Activated CD4-positive, alpha-beta T cell treated with anti-CD3 and anti-CD28 coated beads, Interleukin-2, amount 50 U/mL, for 4 hours (primary cell): ENCODE measurements at regions not wholly inside any gene's neighbourhood (a gene's known extent, or its start where the extent isn't known, plus 50 kb on each side); places are given as distances from the start of the nearest gene placed in this dataset.

Source experiments
- DNase-seq, 2 experiments: peaks; one replicate each; pipeline ENCODE4 v3.0.0-alpha.2; 2020

DNA sequence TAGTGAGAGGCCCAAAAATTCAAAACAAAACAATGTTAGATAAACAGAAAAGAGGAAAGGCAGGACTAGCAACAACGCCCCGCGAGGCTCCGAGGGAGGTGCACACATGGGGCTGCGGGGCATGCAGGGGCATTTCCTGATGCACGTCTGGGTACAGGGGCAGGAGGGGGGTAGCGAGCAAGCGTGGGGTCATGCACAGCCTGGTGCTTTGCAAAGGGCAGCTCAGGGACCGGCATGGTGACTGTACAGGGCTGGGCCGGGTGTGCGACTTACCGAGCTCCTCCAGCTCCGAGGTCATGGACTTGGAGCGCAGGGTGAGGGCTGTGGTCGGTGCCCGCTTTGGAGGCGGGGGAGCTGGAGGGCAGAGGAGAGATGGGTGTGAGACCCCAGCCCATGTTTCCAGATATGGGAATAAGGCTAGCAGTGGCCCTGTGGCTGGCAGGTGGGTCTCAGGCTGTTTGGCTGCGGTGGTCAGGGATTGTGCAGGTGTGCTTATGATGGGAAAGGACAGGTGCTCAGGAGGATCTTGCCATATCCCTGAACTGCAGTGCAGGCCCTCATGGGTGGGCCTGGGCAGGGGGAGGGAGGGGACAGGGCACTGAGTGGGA is 103.7 kb downstream of the CTTN start:
- DNase-seq = no peak

GRCh38 chr11:70502677-70503467 is 104.5 kb downstream of the CTTN start:
- no peak for DNase-seq

DNA sequence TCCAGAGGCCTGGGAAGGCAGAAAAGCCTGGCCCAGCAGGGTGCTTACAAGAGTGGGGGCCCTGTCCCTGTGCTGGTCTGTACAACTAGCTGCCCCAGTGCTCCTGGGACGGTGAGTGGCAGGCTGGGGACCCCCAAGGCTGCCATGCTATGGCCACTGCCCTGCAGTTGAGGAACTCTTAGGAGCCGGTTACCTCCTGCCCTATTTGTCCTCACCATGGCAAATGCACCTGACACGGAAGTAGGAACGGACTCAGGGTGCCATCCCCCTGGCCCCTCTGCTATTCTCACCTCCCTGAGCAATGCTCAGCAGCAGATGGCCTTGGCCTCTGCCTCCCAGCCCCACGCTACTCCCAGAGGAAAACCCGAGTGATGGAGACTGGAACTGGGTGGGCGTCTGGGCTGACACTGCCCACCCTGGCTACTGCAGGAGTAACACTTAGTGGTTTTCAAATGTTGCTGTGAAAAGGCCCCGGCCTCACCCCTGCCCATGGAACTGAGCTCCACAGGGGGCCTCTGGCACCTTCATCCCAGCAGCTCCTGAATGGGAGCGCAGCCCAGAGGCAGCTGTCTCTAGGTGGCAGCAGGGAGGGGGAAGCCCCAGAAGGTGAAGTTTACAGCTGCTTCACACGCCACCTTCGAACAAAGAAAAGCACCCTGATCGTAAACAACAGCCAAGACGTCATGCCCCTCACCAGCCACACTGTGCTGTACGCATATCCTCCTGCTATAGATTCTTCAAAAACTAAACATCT is 105.3 kb downstream of the CTTN start:
- DNase-seq = no peak

GRCh38 chr11:70504246-70505020 is 106.1 kb downstream of the CTTN start:
- DNase-seq = no peak

GRCh38 chr11:70505331-70505731 is 107.0 kb downstream of the CTTN start:
- no peak for DNase-seq

- no peak for DNase-seq
Observed at GRCh38 chr11:70505761-70506657, 107.7 kb downstream of the CTTN start.

- no peak for DNase-seq
Observed at GRCh38 chr11:70506658-70506970, 108.3 kb downstream of the CTTN start.

DNA sequence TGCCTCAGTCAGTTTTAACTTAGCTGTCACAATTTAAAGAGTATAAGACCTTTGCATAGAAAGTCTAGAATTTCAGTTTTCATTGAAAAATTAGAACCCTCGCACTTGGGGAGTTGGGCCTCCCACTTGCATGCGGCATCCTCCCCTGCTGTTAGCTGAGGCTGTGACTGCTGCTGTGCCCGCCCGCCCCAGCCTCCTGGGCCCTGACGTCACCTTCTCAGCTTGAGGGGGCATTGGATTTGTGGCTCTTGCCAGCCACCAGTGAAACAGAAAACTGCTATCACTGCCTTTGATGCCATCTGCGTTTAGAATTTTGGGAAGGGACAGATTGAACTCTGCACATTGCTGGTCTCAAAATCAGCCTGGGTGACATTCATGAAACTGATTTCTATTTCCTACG is 108.7 kb downstream of the CTTN start:
- DNase-seq = no peak

GRCh38 chr11:70507466-70508230 is 109.3 kb downstream of the CTTN start:
- no peak for DNase-seq

DNA sequence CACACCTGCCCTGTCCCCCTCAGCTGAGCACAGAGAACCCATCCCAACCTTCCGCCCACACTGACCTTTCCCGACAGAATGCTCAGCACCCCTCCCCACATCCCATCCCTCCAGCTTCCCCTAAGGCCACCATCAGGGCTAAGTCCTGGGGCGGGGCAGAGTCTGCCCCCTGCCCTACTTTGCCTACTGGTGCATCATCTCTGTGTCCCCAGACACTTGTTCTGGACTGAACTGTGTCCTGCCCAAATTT is 109.8 kb downstream of the CTTN start:
- DNase-seq = no peak

GRCh38 chr11:70509476-70509875 is 111.1 kb downstream of the CTTN start:
- no peak for DNase-seq

DNA sequence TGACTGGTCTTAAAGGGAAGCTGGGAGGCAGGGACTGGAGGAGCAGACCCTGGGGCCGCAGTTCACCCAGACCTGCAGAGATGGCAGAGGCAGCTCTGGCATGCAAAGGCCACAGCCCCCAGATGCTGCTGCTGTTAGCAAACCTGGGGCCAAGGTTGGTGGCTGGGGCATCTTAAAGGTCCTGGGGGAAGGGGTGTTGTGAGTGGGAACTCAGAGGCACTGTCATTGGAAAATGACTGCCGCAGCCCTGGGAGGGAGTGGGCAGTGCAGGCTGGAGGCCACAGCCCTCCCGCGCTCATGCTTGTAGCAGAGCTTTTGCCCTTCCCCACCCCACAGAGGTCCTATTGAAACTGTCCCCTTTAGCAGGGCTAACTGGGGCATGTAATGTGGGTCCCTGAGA is 111.8 kb downstream of the CTTN start:
- DNase-seq = no peak

DNA sequence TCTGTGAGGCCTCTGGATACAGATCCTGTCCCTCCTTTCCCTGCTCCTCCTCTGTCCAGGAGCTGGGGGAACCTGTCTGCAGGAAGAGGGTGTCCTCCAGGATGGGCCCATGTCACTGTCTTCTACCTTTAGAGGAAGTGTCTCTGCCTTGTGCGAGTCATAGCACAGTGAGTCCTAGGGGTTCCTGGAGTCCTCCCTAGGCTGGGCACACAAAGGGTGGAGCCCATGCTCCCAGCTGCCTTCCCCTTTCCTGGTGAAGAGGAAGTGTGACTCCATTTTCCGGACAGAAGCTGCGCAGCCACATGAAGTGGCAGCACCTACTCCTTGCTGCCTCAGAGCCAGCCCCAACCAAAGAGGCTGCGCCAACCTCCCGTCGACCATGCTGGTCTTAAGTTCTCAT is 112.2 kb downstream of the CTTN start:
- no peak for DNase-seq

DNA sequence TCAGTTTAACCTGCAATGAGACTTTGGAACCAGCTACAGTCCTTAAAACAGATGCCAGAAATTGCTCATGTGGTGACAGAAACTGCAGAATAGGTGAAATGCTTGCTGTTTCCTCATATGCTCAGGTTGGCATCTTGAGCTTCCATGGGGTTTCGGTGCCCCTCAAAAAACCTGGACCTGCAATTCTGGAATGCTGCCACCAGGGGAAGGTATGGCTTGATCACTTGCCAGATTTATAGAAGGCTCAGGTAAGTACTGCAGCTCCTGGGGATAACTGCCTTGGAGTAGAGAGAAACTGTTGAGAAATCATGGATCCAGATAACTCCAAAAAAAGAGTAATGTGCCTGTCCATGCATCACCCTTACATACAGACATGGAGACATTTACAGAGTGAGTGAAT is 113.0 kb downstream of the CTTN start:
- no peak for DNase-seq

GRCh38 chr11:70512716-70513115 is 114.4 kb downstream of the CTTN start:
- DNase-seq = no peak

DNA sequence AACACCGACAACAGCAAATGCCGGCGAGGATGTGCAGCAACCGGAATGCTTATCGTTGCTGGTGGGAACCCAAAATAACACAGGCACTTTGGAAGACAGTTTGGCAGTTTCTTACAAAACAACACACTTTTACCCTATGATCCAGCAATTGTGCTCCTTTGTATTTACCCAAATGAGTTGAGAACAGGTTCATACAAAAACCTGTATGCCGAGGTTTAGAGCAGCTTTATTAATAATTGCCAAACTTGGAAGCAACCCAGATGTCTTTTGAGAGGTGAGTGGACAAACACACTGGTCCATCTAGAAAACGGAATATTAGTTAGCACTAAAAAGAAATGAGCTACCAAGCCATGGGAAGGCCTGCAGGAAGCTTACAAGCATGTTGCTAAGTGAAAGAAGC is 118.9 kb downstream of the CTTN start:
- no peak for DNase-seq

DNA sequence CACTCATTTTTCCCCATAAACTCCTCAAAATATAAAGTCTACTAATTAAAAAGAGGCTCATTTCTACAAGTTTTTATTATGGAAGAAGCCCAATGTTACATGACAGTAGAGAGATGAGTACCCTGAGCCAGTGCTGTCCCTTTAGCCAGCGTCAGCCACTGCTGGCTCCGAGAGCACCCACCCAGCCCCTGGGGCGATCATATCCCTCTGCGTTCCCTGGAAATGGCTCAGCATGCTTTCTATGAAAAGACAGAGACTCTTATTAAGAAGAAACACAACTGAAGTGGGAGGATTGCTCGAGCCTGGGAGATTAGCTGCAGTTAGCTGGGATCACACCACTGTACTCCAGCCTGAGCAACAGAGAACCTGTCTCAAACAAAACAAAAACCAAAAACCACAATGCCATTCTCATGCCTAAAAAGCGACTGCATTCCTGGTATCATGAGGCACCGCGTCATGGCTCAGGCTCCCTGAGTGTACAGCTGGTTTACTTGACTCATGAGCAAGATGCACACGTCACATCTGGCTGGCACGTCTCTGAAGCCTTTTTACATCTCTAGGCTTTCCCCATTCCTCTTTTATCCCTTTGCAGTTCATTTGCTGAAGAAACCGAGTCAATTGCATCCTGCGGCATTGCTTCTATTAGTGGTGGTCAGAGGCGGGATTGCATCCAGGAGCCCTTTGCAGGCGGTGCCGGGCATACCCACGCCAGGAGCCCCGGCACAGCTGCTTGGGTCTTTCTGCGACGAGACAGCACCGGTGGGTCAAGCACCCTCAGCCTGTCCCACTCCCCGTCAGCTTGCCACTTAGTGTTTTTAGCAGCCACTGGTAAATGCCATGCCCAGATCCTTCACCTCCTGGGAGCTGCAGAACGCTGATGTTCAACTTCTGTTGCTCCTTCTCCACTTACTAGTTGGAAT is 119.9 kb downstream of the CTTN start:
- no peak for DNase-seq

DNA sequence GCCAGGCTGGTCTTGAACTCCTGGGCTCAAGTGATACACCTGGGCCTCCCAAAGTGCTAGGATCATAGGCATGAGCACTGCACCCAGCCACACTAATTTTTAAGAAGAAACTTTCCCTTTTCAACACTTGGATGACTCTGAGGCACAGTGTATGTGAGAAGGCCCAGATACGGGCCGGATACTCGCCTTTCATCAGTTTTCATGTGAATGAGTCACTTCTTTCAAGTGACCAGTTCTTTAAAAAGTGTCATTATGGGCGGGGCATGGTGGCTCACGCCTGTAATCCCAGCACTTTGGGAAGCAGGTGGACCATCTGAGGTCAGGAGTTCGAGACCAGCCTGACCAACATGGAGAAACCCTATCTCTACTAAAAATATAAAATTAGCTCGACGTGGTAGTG is 120.8 kb downstream of the CTTN start:
- DNase-seq = no peak

DNA sequence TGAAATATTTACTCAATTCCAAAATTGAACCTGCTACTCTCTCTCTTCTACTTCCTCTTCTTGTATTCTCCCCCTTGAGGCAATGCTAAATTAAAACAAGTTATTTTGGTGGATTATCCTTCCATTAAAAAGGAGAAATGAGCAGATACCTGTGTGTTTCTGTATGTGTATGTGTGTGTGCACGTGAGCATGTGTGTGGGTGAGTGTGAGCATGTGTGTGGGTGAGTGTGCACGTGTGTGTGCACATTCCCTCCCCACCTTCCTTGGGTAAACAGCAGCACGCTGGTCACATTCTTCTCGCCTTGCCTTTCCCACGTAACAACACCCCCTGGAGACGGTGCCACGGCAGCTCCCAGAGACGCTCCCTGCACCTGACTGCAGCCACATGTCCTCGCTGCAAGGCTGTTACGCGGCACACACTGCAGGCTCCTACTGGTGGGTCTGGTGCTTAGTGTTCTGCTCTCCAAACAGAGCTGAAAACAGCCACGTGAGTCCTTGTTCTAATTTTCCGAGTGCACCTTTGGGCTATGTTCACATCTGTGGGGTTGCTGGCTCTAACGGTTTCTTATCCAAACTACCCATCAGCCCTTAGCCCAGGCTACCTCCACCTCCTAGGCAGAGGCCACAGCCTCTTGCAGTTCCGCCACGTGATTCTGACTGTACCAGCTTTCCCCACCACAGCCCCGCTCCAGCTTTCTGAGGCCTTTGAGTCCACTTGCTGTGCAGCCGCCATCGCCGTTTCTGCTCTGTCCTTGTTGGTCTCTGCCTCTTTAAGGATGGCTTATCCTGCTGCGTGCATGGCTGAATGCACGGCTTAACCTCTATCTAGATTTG is 123.4 kb downstream of the CTTN start:
- DNase-seq = no peak

GRCh38 chr11:70522309-70522592 is 123.9 kb downstream of the CTTN start:
- no peak for DNase-seq
